ENCODE measurements at regions not wholly inside any gene's neighbourhood (a gene's known extent, or its start where the extent isn't known, plus 50 kb on each side); places are given as distances from the start of the nearest gene placed in this dataset.

DNA sequence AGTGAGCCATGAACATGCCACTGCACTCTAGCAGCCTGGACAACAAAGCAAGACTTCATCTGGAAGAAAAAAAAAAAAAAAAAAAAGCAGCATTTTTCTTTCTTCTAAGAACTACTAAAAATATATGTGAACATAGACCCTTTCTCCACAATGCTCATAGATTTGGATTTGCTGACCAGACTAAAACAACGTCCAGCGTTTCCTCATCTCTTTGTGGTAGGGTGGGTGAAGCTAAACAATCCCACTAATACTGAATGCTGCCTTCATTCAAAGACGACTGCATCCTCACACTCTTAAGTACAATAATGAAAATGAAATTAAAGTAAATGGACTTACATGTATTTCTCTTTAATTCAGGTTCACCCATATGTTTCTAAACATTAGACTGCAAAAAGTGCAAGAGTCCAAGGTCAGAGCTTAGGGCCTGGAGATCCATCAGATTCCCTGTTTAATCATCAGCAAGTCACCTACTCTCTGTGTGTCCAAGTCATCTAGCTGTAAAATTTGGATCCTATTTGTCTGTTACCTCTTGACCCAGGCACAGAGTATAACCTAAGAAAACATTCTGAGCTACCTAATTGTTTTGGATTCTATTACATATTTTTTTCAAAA, 99.4 kb upstream of the NHSL1 start:
- H3K27ac ChIP-seq (ENCODE audit: low read depth in 1 of 2, low read length in 1 of 2), result no peak overlapping the region
- no peak for DNase-seq (ENCODE audit: low read depth in 6 of 9, low spot score in 9 of 9)
- no peaks in the 10 kb centered on the region for H3K4me1 ChIP-seq (ENCODE audit: control insufficient read depth in 2 of 2, insufficient read depth in 2 of 2, low read length in 2 of 2)
- no peaks in the 10 kb centered on the region for H3K27me3 ChIP-seq (ENCODE audit: control insufficient read depth in 2 of 2, insufficient read depth in 1 of 2, low read length in 1 of 2)
- H3K9me3 ChIP-seq (ENCODE audit: control insufficient read depth in 2 of 2, insufficient read depth in 1 of 2, low read length in 1 of 2), result no peaks in the 10 kb centered on the region
- 97% methylated on average over 3 of the region's 3 CpGs for WGBS
- H3K4me3 ChIP-seq (ENCODE audit: low read length in 2 of 2), result no peak overlapping the region
- H3K36me3 ChIP-seq (ENCODE audit: control insufficient read depth in 2 of 2, insufficient read depth in 2 of 2, low read length in 1 of 2), result no peaks in the 10 kb centered on the region

DNA sequence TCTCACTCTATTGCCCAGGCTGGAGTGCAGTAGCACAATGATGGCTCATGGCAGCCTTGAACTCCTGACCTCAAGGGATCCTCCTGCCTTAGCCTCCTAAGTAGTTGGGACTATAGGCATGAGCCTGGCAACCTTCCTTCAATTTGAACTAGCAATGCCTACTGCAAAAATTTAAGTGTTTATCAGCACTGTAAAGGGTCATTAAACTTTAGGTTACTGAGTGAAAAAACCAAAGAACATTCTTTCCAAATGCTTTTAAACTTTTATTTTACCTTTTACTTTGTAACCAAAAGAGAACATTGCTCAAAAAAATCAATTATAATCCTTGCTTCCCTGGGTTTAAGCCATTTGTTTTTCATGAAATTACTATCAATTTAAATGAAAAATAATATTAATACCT, 101.0 kb upstream of the NHSL1 start:
- no peaks in the 10 kb centered on the region for H3K36me3 ChIP-seq (ENCODE audit: control insufficient read depth in 2 of 2, insufficient read depth in 2 of 2, low read length in 1 of 2)
- no peaks in the 10 kb centered on the region for H3K9me3 ChIP-seq (ENCODE audit: control insufficient read depth in 2 of 2, insufficient read depth in 1 of 2, low read length in 1 of 2)
- no peak for DNase-seq (ENCODE audit: low read depth in 6 of 9, low spot score in 9 of 9)
- H3K27ac ChIP-seq (ENCODE audit: low read depth in 1 of 2, low read length in 1 of 2), result no peak overlapping the region
- no peaks in the 10 kb centered on the region for H3K4me1 ChIP-seq (ENCODE audit: control insufficient read depth in 2 of 2, insufficient read depth in 2 of 2, low read length in 2 of 2)
- H3K27me3 ChIP-seq (ENCODE audit: control insufficient read depth in 2 of 2, insufficient read depth in 1 of 2, low read length in 1 of 2), result no peaks in the 10 kb centered on the region
- H3K4me3 ChIP-seq (ENCODE audit: low read length in 2 of 2), result no peak overlapping the region

DNA sequence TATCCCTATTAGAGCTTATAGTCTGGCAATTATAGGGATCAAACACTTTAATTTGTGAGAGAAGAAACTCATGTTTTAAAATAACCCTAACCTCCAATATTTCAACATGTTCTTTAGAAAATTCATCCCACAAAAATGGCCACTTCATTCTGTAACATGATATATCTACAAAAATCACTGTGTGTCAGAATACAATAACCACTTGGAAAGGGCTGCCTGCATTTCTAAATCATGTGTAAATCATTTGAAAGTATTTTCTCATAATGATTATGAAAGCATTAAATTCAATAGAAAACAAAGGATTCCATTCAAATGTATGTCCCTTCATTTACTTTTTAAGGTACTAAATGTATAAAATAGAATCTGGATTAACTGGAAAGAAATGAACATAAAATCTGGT, 101.4 kb upstream of the NHSL1 start:
- Histone ChIP-seq H3K4me3 (ENCODE audit: low read length in 2 of 2) (no peak overlapping the region), H3K9me3 (ENCODE audit: control insufficient read depth in 2 of 2, insufficient read depth in 1 of 2, low read length in 1 of 2) (no peaks in the 10 kb centered on the region), H3K27ac (ENCODE audit: low read depth in 1 of 2, low read length in 1 of 2) (no peak overlapping the region), H3K36me3 (ENCODE audit: control insufficient read depth in 2 of 2, insufficient read depth in 2 of 2, low read length in 1 of 2) (no peaks in the 10 kb centered on the region), H3K4me1 (ENCODE audit: control insufficient read depth in 2 of 2, insufficient read depth in 2 of 2, low read length in 2 of 2) (no peaks in the 10 kb centered on the region), H3K27me3 (ENCODE audit: control insufficient read depth in 2 of 2, insufficient read depth in 1 of 2, low read length in 1 of 2) (no peaks in the 10 kb centered on the region)
- DNase-seq (ENCODE audit: low read depth in 6 of 9, low spot score in 9 of 9), result no peak

DNA sequence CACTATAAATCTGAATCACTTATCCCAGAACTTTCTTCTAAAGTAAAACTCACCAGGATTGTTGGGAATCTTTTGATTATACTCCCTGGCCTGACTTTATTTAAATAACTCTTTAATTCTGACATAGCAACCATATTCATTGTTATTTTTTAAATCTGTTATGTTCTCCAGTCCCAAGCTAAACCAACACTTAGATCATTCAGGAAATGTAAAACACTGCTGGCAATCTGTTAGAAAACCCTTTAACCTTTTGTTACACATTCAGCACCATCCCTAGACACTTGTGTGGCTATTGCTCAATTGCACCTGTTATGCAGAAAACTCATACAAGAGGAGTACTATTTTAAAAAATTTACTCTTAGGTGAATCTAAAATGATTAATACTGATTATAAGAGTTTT, 101.8 kb upstream of the NHSL1 start:
- Histone ChIP-seq H3K27ac (ENCODE audit: low read depth in 1 of 2, low read length in 1 of 2) (no peak overlapping the region), H3K4me1 (ENCODE audit: control insufficient read depth in 2 of 2, insufficient read depth in 2 of 2, low read length in 2 of 2) (no peaks in the 10 kb centered on the region), H3K9me3 (ENCODE audit: control insufficient read depth in 2 of 2, insufficient read depth in 1 of 2, low read length in 1 of 2) (no peaks in the 10 kb centered on the region), H3K36me3 (ENCODE audit: control insufficient read depth in 2 of 2, insufficient read depth in 2 of 2, low read length in 1 of 2) (no peaks in the 10 kb centered on the region), H3K4me3 (ENCODE audit: low read length in 2 of 2) (no peak overlapping the region), H3K27me3 (ENCODE audit: control insufficient read depth in 2 of 2, insufficient read depth in 1 of 2, low read length in 1 of 2) (no peaks in the 10 kb centered on the region)
- DNase-seq (ENCODE audit: low read depth in 6 of 9, low spot score in 9 of 9), result no peak

DNA sequence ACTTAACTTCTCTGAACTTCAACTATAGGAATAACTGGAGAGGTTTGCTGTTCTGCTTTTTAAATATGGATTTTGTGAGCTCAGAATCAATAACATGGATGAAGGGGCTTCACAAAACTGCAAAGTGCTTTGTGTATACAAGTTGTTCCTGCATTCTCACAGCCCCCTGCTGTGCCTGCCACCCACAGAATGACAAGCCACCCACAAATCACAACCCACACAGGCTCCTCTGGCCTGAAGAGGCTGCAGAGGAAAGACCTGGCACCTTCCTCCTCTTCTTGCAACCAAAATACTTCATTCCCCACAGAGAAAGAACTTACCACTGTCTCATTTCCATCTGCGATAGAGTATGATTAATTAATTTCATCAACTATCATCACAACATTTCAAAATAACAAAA, 106.7 kb upstream of the NHSL1 start:
- H3K27me3 ChIP-seq (ENCODE audit: control insufficient read depth in 2 of 2, insufficient read depth in 1 of 2, low read length in 1 of 2), result no peaks in the 10 kb centered on the region
- H3K4me3 ChIP-seq (ENCODE audit: low read length in 2 of 2), result no peak overlapping the region
- no peak for DNase-seq (ENCODE audit: low read depth in 6 of 9, low spot score in 9 of 9)
- no peak overlapping the region for H3K27ac ChIP-seq (ENCODE audit: low read depth in 1 of 2, low read length in 1 of 2)
- H3K9me3 ChIP-seq (ENCODE audit: control insufficient read depth in 2 of 2, insufficient read depth in 1 of 2, low read length in 1 of 2), result no peaks in the 10 kb centered on the region
- H3K4me1 ChIP-seq (ENCODE audit: control insufficient read depth in 2 of 2, insufficient read depth in 2 of 2, low read length in 2 of 2), result no peaks in the 10 kb centered on the region
- no peaks in the 10 kb centered on the region for H3K36me3 ChIP-seq (ENCODE audit: control insufficient read depth in 2 of 2, insufficient read depth in 2 of 2, low read length in 1 of 2)
- 95% methylated on average over 1 of the region's 1 CpG for WGBS

DNA sequence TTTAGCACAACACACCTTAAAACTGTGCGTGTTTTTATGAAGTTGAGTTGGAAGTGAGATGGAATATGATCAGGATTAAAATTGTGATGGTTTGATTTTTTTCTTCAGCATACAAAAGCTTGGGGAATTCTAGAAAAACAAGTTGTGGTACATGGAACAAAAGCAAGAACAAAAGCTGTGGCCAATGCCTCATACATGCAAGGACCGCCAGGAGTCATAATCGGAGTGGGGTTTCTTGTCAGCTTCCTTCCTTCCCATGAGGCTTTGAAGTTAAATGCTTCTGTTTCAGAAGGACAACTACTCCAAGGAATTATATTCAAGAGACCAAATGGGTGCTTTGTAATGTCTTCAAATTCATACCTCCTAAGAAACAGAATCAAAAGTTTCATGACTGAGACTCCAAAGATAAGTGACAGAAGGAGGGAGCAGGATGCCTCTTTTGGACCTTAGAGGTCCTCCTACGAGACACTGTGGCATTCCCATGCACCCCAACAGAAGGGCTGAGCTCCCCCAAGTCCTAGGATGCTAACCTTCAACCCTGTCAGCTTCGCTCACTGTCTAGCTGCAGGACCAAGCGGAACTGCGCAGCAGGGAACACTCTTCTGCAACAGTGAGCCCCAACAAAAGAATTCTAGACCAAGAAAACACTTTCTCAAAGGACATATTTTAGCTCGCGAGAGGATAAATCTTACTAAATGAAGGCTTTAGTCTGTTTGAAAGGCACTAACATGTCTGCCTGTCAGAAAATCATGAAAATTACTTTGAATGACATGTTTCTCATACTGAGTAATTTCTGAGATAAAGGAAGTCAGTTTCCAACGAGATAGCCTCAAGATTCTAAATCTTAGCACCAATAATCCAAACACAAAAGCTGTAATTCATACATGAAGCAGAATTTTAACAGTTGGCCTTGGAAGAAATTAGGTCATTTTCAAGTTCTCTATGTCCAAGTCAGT, 108.5 kb upstream of the NHSL1 start:
- Histone ChIP-seq H3K27me3 (ENCODE audit: control insufficient read depth in 2 of 2, insufficient read depth in 1 of 2, low read length in 1 of 2) (no peaks in the 10 kb centered on the region), H3K9me3 (ENCODE audit: control insufficient read depth in 2 of 2, insufficient read depth in 1 of 2, low read length in 1 of 2) (no peaks in the 10 kb centered on the region), H3K36me3 (ENCODE audit: control insufficient read depth in 2 of 2, insufficient read depth in 2 of 2, low read length in 1 of 2) (no peaks in the 10 kb centered on the region), H3K27ac (ENCODE audit: low read depth in 1 of 2, low read length in 1 of 2) (no peak overlapping the region), H3K4me1 (ENCODE audit: control insufficient read depth in 2 of 2, insufficient read depth in 2 of 2, low read length in 2 of 2) (no peaks in the 10 kb centered on the region), H3K4me3 (ENCODE audit: low read length in 2 of 2) (no peak overlapping the region)
- 86% methylated on average over 10 of the region's 10 CpGs for whole genome bisulfite sequencing
- no peak for DNase-seq (ENCODE audit: low read depth in 6 of 9, low spot score in 9 of 9)

DNA sequence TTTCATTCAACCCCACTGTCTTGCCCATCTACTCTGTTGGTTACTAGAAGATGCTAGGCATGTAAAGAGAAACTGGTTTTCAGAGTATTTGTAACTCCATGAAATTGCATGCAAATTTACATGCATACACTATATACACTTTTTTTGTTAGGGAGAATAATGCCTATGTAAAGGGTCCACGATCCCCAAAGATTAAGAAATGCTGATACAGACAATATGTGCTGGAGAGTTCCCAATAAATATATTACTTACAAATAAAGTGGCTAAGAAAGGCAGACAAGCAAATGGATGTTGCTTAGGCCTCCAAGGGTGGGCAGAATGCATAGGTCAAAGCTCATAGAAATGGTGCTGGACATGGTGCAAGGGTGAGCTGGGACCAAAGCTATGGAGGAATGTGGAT, 109.6 kb upstream of the NHSL1 start:
- no peaks in the 10 kb centered on the region for H3K36me3 ChIP-seq (ENCODE audit: control insufficient read depth in 2 of 2, insufficient read depth in 2 of 2, low read length in 1 of 2)
- no peak for DNase-seq (ENCODE audit: low read depth in 6 of 9, low spot score in 9 of 9)
- no peak overlapping the region for H3K27ac ChIP-seq (ENCODE audit: low read depth in 1 of 2, low read length in 1 of 2)
- no peaks in the 10 kb centered on the region for H3K9me3 ChIP-seq (ENCODE audit: control insufficient read depth in 2 of 2, insufficient read depth in 1 of 2, low read length in 1 of 2)
- no peaks in the 10 kb centered on the region for H3K4me1 ChIP-seq (ENCODE audit: control insufficient read depth in 2 of 2, insufficient read depth in 2 of 2, low read length in 2 of 2)
- no peak overlapping the region for H3K4me3 ChIP-seq (ENCODE audit: low read length in 2 of 2)
- WGBS, result 98% methylated on average over 1 of the region's 1 CpG
- no peaks in the 10 kb centered on the region for H3K27me3 ChIP-seq (ENCODE audit: control insufficient read depth in 2 of 2, insufficient read depth in 1 of 2, low read length in 1 of 2)

DNA sequence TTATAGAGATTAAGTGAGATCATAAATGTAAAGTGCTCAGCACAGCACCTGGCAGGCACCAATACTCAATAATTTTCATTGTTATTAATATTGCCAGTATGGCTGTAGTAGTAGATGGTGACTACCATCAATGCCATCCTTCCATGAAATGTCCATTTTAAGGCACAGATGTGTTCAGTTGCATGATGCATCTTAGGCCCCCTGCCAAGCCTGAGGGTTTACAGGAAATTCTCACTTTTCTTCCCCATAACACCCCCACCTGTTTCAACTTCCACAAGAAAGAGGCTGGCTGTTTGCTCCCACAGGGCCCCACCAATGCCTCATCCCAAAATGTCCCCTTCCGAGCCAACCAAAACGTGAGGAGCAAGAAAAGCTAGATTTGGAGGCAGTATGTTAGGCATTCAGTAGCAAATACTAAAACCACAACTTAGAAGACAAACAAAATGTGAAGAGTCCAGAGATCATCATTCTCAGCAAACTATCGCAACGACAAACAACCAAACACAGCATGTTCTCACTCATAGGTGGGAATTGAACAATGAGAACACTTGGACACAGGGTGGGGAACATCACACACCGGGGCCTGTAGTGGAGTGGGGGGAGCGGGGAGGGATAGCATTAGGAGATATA, 110.6 kb upstream of the NHSL1 start:
- H3K27me3 ChIP-seq (ENCODE audit: control insufficient read depth in 2 of 2, insufficient read depth in 1 of 2, low read length in 1 of 2), result no peaks in the 10 kb centered on the region
- no peaks in the 10 kb centered on the region for H3K4me1 ChIP-seq (ENCODE audit: control insufficient read depth in 2 of 2, insufficient read depth in 2 of 2, low read length in 2 of 2)
- no peaks in the 10 kb centered on the region for H3K9me3 ChIP-seq (ENCODE audit: control insufficient read depth in 2 of 2, insufficient read depth in 1 of 2, low read length in 1 of 2)
- no peak overlapping the region for H3K27ac ChIP-seq (ENCODE audit: low read depth in 1 of 2, low read length in 1 of 2)
- DNase-seq (ENCODE audit: low read depth in 6 of 9, low spot score in 9 of 9), result no peak
- no peaks in the 10 kb centered on the region for H3K36me3 ChIP-seq (ENCODE audit: control insufficient read depth in 2 of 2, insufficient read depth in 2 of 2, low read length in 1 of 2)
- no peak overlapping the region for H3K4me3 ChIP-seq (ENCODE audit: low read length in 2 of 2)
- WGBS, result 99% methylated on average over 6 of the region's 6 CpGs

DNA sequence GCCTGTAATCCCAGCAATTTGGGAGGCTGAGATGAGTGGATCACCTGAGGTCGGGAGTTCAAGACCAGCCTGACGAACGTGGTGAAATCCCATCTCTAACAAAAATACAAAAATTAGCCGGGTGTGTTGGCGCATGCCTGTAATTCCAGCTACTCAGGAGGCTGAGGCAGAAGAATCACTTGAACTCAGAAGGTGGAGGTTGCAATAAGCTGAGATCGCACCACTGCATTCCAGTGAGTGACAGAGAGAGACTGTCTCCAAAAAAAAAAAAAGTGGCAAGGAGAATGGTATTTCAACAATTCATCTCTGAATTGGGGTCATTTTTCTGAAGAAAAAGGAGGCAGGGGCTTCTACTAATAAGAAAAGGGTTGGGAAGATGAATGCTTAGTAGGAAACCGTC, 111.5 kb upstream of the NHSL1 start:
- H3K27me3 ChIP-seq (ENCODE audit: control insufficient read depth in 2 of 2, insufficient read depth in 1 of 2, low read length in 1 of 2), result no peaks in the 10 kb centered on the region
- DNase-seq (ENCODE audit: low read depth in 6 of 9, low spot score in 9 of 9), result no peak
- H3K9me3 ChIP-seq (ENCODE audit: control insufficient read depth in 2 of 2, insufficient read depth in 1 of 2, low read length in 1 of 2), result no peaks in the 10 kb centered on the region
- WGBS, result 91% methylated on average over 7 of the region's 7 CpGs
- no peak overlapping the region for H3K4me3 ChIP-seq (ENCODE audit: low read length in 2 of 2)
- H3K4me1 ChIP-seq (ENCODE audit: control insufficient read depth in 2 of 2, insufficient read depth in 2 of 2, low read length in 2 of 2), result no peaks in the 10 kb centered on the region
- no peak overlapping the region for H3K27ac ChIP-seq (ENCODE audit: low read depth in 1 of 2, low read length in 1 of 2)
- H3K36me3 ChIP-seq (ENCODE audit: control insufficient read depth in 2 of 2, insufficient read depth in 2 of 2, low read length in 1 of 2), result no peaks in the 10 kb centered on the region

Measured in thymus (tissue), 11 donors.